ENCODE measurements at regions not wholly inside any gene's neighbourhood (a gene's known extent, or its start where the extent isn't known, plus 50 kb on each side); places are given as distances from the start of the nearest gene placed in this dataset.
"Not testable (repeated sequence)": the region's sequence is repeated elsewhere in the genome, so short reads cannot be mapped to it uniquely, and the experiment has no call there.

- no peak for DNase-seq (ENCODE audit: low spot score)
- intact Hi-C loops (cut with DNase I): no loop called here
These were observed 150.8 kb upstream of the ADCY2 start for GRCh38 chr5:7245121-7245651.

- intact Hi-C loops (cut with DNase I): no loop called here
These were observed 149.7 kb upstream of the ADCY2 start for GRCh38 chr5:7246287-7246686.

GRCh38 chr5:7250004-7250403 is 145.9 kb upstream of the ADCY2 start:
- no peak for DNase-seq (ENCODE audit: low spot score)

More at GRCh38 chr5:7246287-7246686, 149.7 kb upstream of the ADCY2 start:
- DNase-seq (ENCODE audit: low spot score): no peak

GRCh38 chr5:7250611-7251010 is 145.3 kb upstream of the ADCY2 start:
- intact Hi-C loops (cut with DNase I): no loop called here
- no peak for DNase-seq (ENCODE audit: low spot score)

More at GRCh38 chr5:7250004-7250403, 145.9 kb upstream of the ADCY2 start:
- intact Hi-C loops (cut with DNase I): no loop called here

GRCh38 chr5:7251132-7251531 is 144.8 kb upstream of the ADCY2 start:
- intact Hi-C loops (cut with DNase I): no loop called here
- no peak for DNase-seq (ENCODE audit: low spot score)

- intact Hi-C loops (cut with DNase I): no loop called here
- DNase-seq (ENCODE audit: low spot score): no peak
These were observed 134.9 kb upstream of the ADCY2 start for GRCh38 chr5:7261049-7261448.

- no peak for DNase-seq (ENCODE audit: low spot score)
- intact Hi-C loops (cut with DNase I): no loop called here
These were observed 134.0 kb upstream of the ADCY2 start for GRCh38 chr5:7261900-7262299.

GRCh38 chr5:7263398-7264015 is 132.4 kb upstream of the ADCY2 start:
- DNase-seq (ENCODE audit: low spot score); intact Hi-C loops (cut with DNase I): not testable (repeated sequence)

GRCh38 chr5:7265776-7266175 is 130.2 kb upstream of the ADCY2 start:
- intact Hi-C loops (cut with DNase I); DNase-seq (ENCODE audit: low spot score): not testable (repeated sequence)

GRCh38 chr5:7268722-7269121 is 127.2 kb upstream of the ADCY2 start:
- DNase-seq (ENCODE audit: low spot score); intact Hi-C loops (cut with DNase I): not testable (repeated sequence)

GRCh38 chr5:7269591-7270274 is 126.2 kb upstream of the ADCY2 start:
- no peak for DNase-seq (ENCODE audit: low spot score)
- intact Hi-C loops (cut with DNase I): no loop called here

- no peak for DNase-seq (ENCODE audit: low spot score)
- intact Hi-C loops (cut with DNase I): no loop called here
These were observed 124.4 kb upstream of the ADCY2 start for GRCh38 chr5:7271435-7272084.

- intact Hi-C loops (cut with DNase I): no loop called here
- no peak for DNase-seq (ENCODE audit: low spot score)
These were observed 123.5 kb upstream of the ADCY2 start for GRCh38 chr5:7272408-7272965.

GRCh38 chr5:7274203-7274602 is 121.7 kb upstream of the ADCY2 start:
- DNase-seq (ENCODE audit: low spot score): no peak
- intact Hi-C loops (cut with DNase I): no loop called here

- DNase-seq (ENCODE audit: low spot score); intact Hi-C loops (cut with DNase I): not testable (repeated sequence)
These were observed 106.3 kb upstream of the ADCY2 start for GRCh38 chr5:7289634-7290033.

GRCh38 chr5:7297821-7298220 is 98.1 kb upstream of the ADCY2 start:
- DNase-seq (ENCODE audit: low spot score); intact Hi-C loops (cut with DNase I): not testable (repeated sequence)

- intact Hi-C loops (cut with DNase I); DNase-seq (ENCODE audit: low spot score): not testable (repeated sequence)
These were observed 96.2 kb upstream of the ADCY2 start for GRCh38 chr5:7299731-7300130.

- intact Hi-C loops (cut with DNase I); DNase-seq (ENCODE audit: low spot score): not testable (repeated sequence)
These were observed 90.8 kb upstream of the ADCY2 start for GRCh38 chr5:7305000-7305674.

- intact Hi-C loops (cut with DNase I): not testable (repeated sequence)
These were observed 89.4 kb upstream of the ADCY2 start for GRCh38 chr5:7306556-7306955.

More at GRCh38 chr5:7306556-7306955, 89.4 kb upstream of the ADCY2 start:
- DNase-seq (ENCODE audit: low spot score): not testable (repeated sequence)
